ENCODE measurements at regions not wholly inside any gene's neighbourhood (a gene's known extent, or its start where the extent isn't known, plus 50 kb on each side); places are given as distances from the start of the nearest gene placed in this dataset.
A peak's percentile ranks its signal among the peaks of the same experiment; 100 is the strongest.

DNA sequence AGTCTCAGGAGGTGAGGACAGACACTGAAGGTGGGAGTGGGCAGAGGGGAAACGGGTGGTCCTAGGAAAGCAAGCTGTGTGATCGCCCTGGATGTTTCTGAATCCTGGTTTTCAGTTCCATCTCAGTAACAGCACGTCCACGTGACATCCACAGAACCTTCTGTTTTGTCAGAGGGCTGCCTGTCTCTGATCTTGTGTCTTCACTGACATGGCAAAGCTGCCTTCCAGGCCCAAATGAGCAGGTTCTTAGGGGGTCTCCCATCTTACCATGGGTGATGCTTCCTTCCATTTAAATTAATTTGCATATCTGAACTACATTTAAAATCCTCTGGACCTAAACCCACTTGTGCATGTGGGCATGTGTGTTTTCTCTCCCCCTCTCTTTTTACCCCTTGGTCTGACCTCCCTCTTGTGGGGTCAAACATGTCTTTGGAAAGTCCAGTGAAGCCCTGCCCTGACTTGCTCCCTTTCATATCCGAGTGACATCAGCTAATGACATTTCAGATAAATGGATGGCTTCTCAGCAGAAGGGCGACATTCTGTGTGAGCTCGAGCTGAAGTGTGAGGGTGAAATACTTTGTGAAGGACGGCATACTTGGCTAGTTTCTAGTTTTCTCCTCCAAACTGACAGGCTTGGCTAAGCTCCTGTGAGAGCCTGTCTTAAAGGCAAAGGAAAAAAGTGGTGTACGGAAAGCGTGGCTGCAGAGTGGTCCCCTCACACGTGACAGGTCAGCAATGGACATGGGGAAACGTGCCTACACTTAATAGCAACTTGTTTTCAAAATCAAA lies 204.8 kb upstream of the S1PR3 start:
- Histone ChIP-seq H3K56ac (ENCODE audit: low read length) (peak overlapping the region; percentile 32), H3K79me1 (ENCODE audit: low read length) (no peaks in the 10 kb centered on the region), H3K79me2 (ENCODE audit: control insufficient read depth, insufficient read depth, low read length) (no peaks in the 10 kb centered on the region), H2BK120ac (ENCODE audit: low read depth, low read length) (no peak overlapping the region), H3K4me3 (ENCODE audit: low read length) (no peak overlapping the region), H3K18ac (ENCODE audit: low read length) (no peak overlapping the region), H4K8ac (ENCODE audit: low read depth, low read length) (no peak overlapping the region), H3K4me1 (ENCODE audit: control insufficient read depth, low read depth, low read length) (peaks cover 14% of the 10 kb centered on the region), H2BK5ac (ENCODE audit: low read length) (no peak overlapping the region), H4K5ac (ENCODE audit: low read length) (no peak overlapping the region), H3K27me3 (ENCODE audit: insufficient read depth, low read length, poor library complexity) (no peaks in the 10 kb centered on the region), H3K9ac (ENCODE audit: low read length) (no peak overlapping the region), H3K23ac (ENCODE audit: low read length) (no peak overlapping the region), H3K27ac (ENCODE audit: low read depth, low read length) (no peak overlapping the region), H2BK15ac (replicated peaks; ENCODE audit: low read depth) (no peak overlapping the region), H2AK5ac (ENCODE audit: low read length) (peak overlapping the region; percentile 57), H3K4ac (ENCODE audit: low read depth, low read length) (no peak overlapping the region), H3K4me2 (ENCODE audit: low read length) (no peak overlapping the region), H3K36me3 (ENCODE audit: control insufficient read depth, insufficient read depth, low read length) (no peaks in the 10 kb centered on the region)
- no CpG with 5 or more reads among the region's 12 CpGs for WGBS (ENCODE audit: extremely low coverage, insufficient coverage, low lambda C conversion rate)
- DNase-seq: no peak

- DNase-seq: no peak
- Histone ChIP-seq H4K5ac (ENCODE audit: low read length) (no peak overlapping the region), H3K27me3 (ENCODE audit: insufficient read depth, low read length, poor library complexity) (no peaks in the 10 kb centered on the region), H3K23ac (ENCODE audit: low read length) (no peak overlapping the region), H3K4me1 (ENCODE audit: control insufficient read depth, low read depth, low read length) (peaks cover 10% of the 10 kb centered on the region), H2AK5ac (ENCODE audit: low read length) (no peak overlapping the region), H3K79me2 (ENCODE audit: control insufficient read depth, insufficient read depth, low read length) (no peaks in the 10 kb centered on the region), H4K8ac (ENCODE audit: low read depth, low read length) (no peak overlapping the region), H3K4ac (ENCODE audit: low read depth, low read length) (no peak overlapping the region), H2BK120ac (ENCODE audit: low read depth, low read length) (no peak overlapping the region), H2BK15ac (replicated peaks; ENCODE audit: low read depth) (no peak overlapping the region), H2BK5ac (ENCODE audit: low read length) (no peak overlapping the region), H3K79me1 (ENCODE audit: low read length) (no peaks in the 10 kb centered on the region), H3K4me2 (ENCODE audit: low read length) (no peak overlapping the region), H3K4me3 (ENCODE audit: low read length) (no peak overlapping the region), H3K9ac (ENCODE audit: low read length) (no peak overlapping the region), H3K56ac (ENCODE audit: low read length) (no peak overlapping the region), H3K18ac (ENCODE audit: low read length) (no peak overlapping the region), H3K36me3 (ENCODE audit: control insufficient read depth, insufficient read depth, low read length) (no peaks in the 10 kb centered on the region), H3K27ac (ENCODE audit: low read depth, low read length) (no peak overlapping the region)
- no CpG with 5 or more reads among the region's 3 CpGs for WGBS (ENCODE audit: extremely low coverage, insufficient coverage, low lambda C conversion rate)
These were observed 201.5 kb upstream of the S1PR3 start for GRCh38 chr9:88789785-88790184.

- Histone ChIP-seq H3K56ac (ENCODE audit: low read length) (no peak overlapping the region), H3K4me3 (ENCODE audit: low read length) (no peak overlapping the region), H3K27ac (ENCODE audit: low read depth, low read length) (no peak overlapping the region), H2BK5ac (ENCODE audit: low read length) (no peak overlapping the region), H2BK120ac (ENCODE audit: low read depth, low read length) (no peak overlapping the region), H2BK15ac (replicated peaks; ENCODE audit: low read depth) (no peak overlapping the region), H3K79me1 (ENCODE audit: low read length) (no peaks in the 10 kb centered on the region), H3K23ac (ENCODE audit: low read length) (no peak overlapping the region), H3K79me2 (ENCODE audit: control insufficient read depth, insufficient read depth, low read length) (no peaks in the 10 kb centered on the region), H4K8ac (ENCODE audit: low read depth, low read length) (no peak overlapping the region), H3K4ac (ENCODE audit: low read depth, low read length) (no peak overlapping the region), H3K36me3 (ENCODE audit: control insufficient read depth, insufficient read depth, low read length) (no peaks in the 10 kb centered on the region), H3K9ac (ENCODE audit: low read length) (no peak overlapping the region), H3K4me2 (ENCODE audit: low read length) (no peak overlapping the region), H2AK5ac (ENCODE audit: low read length) (no peak overlapping the region), H3K4me1 (ENCODE audit: control insufficient read depth, low read depth, low read length) (peaks cover 10% of the 10 kb centered on the region), H3K18ac (ENCODE audit: low read length) (no peak overlapping the region), H3K27me3 (ENCODE audit: insufficient read depth, low read length, poor library complexity) (no peaks in the 10 kb centered on the region), H4K5ac (ENCODE audit: low read length) (no peak overlapping the region)
- DNase-seq: no peak
These were observed 200.0 kb upstream of the S1PR3 start for GRCh38 chr9:88791105-88791805.

GRCh38 chr9:88792502-88792901 lies 198.8 kb upstream of the S1PR3 start:
- no peak overlapping the region for H3K56ac ChIP-seq (ENCODE audit: low read length)
- WGBS (ENCODE audit: extremely low coverage, insufficient coverage, low lambda C conversion rate): no CpG with 5 or more reads among the region's 3 CpGs
- H4K8ac ChIP-seq (ENCODE audit: low read depth, low read length): no peak overlapping the region
- no peak overlapping the region for H3K4me3 ChIP-seq (ENCODE audit: low read length)
- H3K4me1 ChIP-seq (ENCODE audit: control insufficient read depth, low read depth, low read length): peaks cover 8% of the 10 kb centered on the region
- no peaks in the 10 kb centered on the region for H3K79me1 ChIP-seq (ENCODE audit: low read length)
- H2BK120ac ChIP-seq (ENCODE audit: low read depth, low read length): no peak overlapping the region
- no peaks in the 10 kb centered on the region for H3K36me3 ChIP-seq (ENCODE audit: control insufficient read depth, insufficient read depth, low read length)
- H3K4ac ChIP-seq (ENCODE audit: low read depth, low read length): no peak overlapping the region
- no peak overlapping the region for H2AK5ac ChIP-seq (ENCODE audit: low read length)
- DNase-seq: no peak
- no peaks in the 10 kb centered on the region for H3K79me2 ChIP-seq (ENCODE audit: control insufficient read depth, insufficient read depth, low read length)
- H3K23ac ChIP-seq (ENCODE audit: low read length): no peak overlapping the region
- no peak overlapping the region for H4K5ac ChIP-seq (ENCODE audit: low read length)
- no peak overlapping the region for H3K27ac ChIP-seq (ENCODE audit: low read depth, low read length)
- no peak overlapping the region for H2BK15ac ChIP-seq (replicated peaks; ENCODE audit: low read depth)
- no peak overlapping the region for H2BK5ac ChIP-seq (ENCODE audit: low read length)
- no peaks in the 10 kb centered on the region for H3K27me3 ChIP-seq (ENCODE audit: insufficient read depth, low read length, poor library complexity)
- H3K18ac ChIP-seq (ENCODE audit: low read length): no peak overlapping the region
- no peak overlapping the region for H3K9ac ChIP-seq (ENCODE audit: low read length)
- no peak overlapping the region for H3K4me2 ChIP-seq (ENCODE audit: low read length)

DNA sequence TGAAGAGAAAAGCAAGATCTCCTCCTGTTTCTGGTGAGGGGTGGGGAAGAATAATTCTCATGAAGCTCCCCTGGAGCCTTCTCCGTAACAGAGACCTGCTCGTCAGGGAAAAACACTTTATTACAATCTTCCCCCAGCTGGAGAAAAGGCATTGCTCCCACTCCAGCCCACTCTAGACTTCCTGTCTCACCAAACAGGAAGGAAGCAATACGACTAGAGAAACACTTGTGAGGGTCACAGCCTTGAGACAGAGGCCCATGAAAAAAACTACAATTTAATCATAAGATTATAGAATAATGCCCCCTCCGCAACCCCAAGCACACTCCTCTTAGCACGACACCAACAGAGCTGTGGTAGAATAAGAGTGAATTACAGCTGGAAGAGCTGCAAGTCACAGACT lies 197.2 kb upstream of the S1PR3 start:
- Histone ChIP-seq H3K27ac (ENCODE audit: low read depth, low read length) (no peak overlapping the region), H4K5ac (ENCODE audit: low read length) (no peak overlapping the region), H3K9ac (ENCODE audit: low read length) (no peak overlapping the region), H4K8ac (ENCODE audit: low read depth, low read length) (no peak overlapping the region), H3K56ac (ENCODE audit: low read length) (no peak overlapping the region), H3K18ac (ENCODE audit: low read length) (no peak overlapping the region), H3K23ac (ENCODE audit: low read length) (no peak overlapping the region), H3K4me3 (ENCODE audit: low read length) (no peak overlapping the region), H2AK5ac (ENCODE audit: low read length) (no peak overlapping the region), H2BK5ac (ENCODE audit: low read length) (no peak overlapping the region), H3K4me2 (ENCODE audit: low read length) (no peak overlapping the region), H3K4me1 (ENCODE audit: control insufficient read depth, low read depth, low read length) (peaks cover 8% of the 10 kb centered on the region), H3K79me2 (ENCODE audit: control insufficient read depth, insufficient read depth, low read length) (no peaks in the 10 kb centered on the region), H3K36me3 (ENCODE audit: control insufficient read depth, insufficient read depth, low read length) (no peaks in the 10 kb centered on the region), H3K27me3 (ENCODE audit: insufficient read depth, low read length, poor library complexity) (no peaks in the 10 kb centered on the region), H3K79me1 (ENCODE audit: low read length) (no peaks in the 10 kb centered on the region), H2BK120ac (ENCODE audit: low read depth, low read length) (no peak overlapping the region), H2BK15ac (replicated peaks; ENCODE audit: low read depth) (no peak overlapping the region), H3K4ac (ENCODE audit: low read depth, low read length) (no peak overlapping the region)
- DNase-seq: no peak
- WGBS (ENCODE audit: extremely low coverage, insufficient coverage, low lambda C conversion rate): no CpG with 5 or more reads among the region's 5 CpGs
